GM18867 (cell line): ENCODE measurements at regions not wholly inside any gene's neighbourhood (a gene's known extent, or its start where the extent isn't known, plus 50 kb on each side); places are given as distances from the start of the nearest gene placed in this dataset.
"Not testable (repeated sequence)": the region's sequence is repeated elsewhere in the genome, so short reads cannot be mapped to it uniquely, and the experiment has no call there.

Experiments
- ATAC-seq: cut with Tn5 transposase; IDR thresholded peaks from one replicate; pipeline ENCODE4 v1.9.1; 2021; ENCODE audit warnings: mild to moderate bottlenecking, moderate library complexity; ENCODE audit not compliant: unreplicated experiment

DNA sequence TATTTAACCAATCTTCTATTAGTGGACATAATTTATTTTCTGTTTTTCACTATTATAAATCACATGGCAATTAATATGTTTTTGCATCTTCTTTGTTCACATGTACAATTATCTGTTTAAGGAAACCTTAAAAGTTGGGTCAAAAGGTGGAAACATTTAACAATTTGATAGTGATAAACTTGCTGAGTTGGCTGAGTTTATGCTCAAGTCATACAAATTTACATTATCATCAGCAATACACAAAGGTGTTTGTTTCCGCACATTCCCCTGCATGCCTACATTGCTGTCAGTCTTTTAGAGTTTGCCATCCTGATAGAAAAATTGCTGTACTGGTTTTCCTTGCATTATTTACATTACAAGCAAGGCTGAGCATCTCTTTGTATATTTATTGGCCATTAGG lies 139.5 kb downstream of the KCNRG start:
- no peak for ATAC-seq

DNA sequence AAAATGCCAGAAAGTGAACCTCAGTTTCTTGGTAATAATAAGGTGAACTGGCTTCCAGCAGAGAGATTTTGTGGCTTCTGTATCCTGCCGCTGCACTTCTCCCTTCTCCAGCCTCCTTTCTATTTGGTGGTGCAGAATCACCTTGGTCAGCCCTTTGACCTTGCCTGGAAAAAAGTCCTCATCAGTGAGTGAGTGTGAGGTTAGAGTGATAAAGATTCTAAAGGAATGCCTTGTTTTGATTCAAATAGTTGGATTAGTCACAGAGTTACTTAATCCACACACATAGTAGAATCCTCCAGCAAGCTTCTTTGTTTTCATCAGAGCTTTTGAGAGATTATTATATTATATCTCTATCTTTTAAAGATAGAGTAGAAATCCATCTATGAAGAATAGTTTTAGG lies 140.9 kb downstream of the KCNRG start:
- no peak for ATAC-seq

DNA sequence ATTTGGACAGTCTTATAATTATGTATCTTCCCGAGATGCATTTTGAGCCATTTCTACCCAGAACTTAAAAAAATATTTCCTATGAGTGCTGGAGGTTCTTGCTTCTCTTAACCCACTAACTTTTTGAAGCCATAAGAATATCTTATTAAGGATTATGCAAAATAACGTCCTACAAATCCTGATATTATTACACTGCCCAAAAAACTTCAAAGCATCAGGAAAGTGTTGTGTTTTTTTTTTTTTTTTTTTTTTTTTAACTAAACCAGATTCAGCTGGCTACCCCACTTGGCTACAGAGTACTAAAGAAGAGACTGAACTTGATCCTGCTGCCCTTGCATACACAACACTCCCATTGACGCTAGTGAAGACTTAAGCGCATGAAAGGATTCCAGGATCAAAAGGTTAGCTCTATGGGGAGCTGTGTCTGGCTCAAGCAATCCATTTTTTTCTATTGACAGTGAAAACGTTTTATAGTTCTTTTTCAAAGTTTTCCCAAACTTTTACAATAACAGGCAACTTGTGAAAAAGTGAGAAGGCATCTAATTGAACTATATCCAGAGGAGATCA lies 141.4 kb downstream of the KCNRG start:
- no peak for ATAC-seq

DNA sequence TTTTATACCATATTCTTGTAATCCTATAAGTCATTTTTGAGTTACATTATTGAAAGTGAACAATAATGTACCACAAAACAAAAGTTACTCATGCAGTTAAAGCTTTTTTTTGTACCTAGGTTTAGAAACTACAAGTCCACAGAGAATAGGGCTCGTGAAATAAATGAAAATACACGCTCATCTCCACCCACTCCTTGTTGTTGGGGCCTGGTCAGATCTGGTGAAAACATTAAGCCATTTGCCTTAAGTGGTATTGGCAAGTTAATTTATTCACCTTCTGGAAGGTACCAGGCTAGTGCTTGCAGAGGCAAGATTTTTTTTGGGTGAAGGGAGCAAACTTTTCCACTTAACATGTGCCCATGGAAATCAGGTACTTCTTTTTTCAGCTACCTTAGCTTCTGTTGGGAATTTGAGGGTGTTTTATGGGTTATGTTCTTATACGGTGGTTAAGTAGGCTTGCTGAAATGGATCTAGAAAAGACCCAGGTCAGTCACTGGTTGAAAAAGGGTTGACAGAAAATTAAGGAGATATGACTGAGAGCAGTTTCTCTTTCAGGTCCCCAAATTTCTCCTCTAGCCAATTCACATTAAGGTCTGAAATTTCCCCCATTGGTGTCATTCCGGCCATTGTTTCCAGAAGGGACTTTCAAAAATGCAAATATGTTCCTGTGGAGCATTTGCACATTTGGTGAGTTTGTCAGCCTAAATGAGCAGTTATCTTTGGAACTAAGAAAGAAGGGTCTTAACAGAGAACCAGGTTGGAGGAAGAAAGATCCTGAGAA lies 143.3 kb downstream of the KCNRG start:
- no peak for ATAC-seq

DNA sequence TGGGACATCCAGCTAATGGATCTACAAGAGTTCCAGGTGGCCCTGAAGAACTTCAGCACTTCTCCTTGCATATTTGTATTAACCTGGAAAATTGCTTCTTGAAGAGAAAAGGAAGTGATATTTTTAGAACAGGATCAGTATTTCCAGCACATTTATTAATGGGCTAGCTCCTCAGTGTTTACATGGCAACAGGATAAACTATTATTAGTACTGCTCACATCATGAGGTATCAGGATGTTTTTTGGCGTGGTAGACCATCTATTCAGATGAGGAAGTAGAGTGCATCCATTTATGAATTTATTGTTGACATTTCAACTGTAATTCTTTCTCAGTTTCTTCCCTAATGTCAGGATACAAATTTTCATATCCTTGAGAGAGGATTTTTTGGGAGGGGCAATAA lies 144.4 kb downstream of the KCNRG start:
- ATAC-seq: no peak

DNA sequence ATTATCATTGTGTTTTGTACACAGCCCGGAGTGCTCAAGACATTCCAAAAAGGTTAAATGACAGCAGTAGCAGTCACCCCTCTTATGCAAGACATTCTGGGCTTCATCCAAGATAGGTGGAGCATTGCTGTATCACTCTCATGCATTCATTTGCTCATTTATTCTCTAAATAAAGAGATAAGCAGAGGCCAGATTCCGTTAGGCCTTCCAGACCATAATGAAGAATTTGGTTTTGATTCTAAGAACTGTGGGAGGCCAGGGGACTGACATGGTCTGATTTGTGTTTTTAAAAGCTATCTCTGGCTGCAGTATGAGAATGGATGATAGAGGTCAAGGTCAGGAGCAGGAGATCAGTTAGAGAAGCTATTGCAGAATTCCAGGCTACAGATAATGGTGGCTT lies 145.8 kb downstream of the KCNRG start:
- no peak for ATAC-seq

DNA sequence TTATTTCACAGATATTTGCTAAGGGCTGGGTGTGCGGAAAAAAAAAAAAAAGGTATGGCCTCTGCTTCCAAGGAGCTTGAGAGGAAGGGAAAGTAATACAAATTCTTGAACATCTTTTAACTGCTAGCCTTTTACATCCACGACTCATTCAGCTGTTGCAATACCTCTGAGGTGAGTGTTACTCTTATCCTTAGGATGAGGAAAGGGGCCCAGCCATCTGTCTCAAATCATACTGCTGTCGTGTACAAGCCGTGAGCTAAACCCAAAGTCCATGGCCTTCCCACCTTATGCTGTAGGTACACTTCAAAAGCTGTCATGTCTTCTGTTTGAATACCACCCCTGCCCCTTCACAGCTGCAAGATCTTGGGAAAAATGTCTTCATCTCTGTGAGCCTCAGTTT lies 146.8 kb downstream of the KCNRG start:
- no peak for ATAC-seq

DNA sequence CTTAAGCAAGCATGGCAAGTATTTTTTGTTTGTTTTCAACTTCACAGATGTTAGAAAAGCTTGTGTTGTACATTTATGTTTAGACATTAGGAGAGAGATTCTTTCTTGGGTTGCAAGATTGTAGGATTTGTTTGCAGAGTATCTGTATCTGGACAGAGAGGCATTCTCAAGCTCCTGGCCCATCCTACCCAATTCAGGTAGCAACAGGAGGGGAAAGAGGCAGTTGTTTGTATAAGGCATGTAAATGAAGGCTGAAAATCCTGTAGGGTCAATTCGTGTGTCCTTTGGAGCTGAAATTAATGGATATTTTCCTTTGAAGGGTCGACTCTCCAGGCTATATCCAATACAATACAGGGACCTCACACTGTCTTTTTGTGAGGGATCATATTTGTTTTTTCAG lies 147.3 kb downstream of the KCNRG start:
- no peak for ATAC-seq

DNA sequence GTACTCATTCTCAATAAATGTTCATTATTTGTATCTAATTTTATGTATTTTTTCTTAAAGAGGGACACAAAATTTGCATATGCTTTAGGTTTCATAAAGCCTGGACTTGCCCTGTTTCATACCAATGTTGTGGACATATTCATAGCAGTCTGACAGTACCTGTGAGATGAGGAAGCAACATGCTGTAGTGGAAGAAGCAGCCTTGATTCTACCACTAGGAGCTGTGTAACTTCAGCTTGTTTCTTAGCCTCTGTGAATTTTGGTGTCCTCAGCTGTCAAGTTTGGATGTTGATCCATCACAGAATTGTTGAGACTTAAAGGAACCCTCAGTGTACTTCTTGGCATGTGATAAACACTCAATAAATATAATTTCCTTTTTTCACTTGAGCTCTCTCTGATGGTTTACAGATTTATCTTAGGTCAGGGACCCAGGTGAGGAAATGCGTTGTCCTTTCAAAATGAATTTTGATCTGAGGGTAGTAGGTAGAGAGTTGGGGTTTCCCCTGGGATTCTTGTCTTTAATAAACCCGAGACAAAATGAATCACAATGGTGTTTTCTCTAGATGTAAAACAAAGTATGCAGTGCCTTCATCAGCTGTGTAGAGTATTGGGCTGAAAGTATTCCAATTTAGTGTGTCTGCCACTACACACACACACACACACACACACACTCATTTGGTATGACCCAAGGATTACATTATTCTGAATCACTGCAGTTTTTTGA lies 152.1 kb downstream of the KCNRG start:
- ATAC-seq: no peak

DNA sequence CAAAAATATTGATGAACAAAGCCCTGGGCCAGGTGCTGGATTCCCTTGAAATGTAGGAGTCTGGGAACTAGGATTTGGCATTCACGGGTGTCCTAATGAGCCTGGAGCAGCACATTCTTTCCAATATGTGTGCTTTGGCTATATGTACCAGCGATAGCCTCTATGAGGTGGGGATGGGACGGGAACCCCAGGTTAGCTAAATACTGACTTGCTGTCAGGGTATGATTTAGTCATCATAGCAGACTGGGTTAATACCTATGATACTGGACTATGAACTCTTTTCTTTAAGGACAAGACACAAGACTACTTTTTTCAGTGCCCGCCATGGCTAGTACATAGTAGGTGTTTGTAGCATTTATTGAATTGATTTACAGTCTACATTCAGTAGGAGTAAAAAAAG lies 152.7 kb downstream of the KCNRG start:
- no peak for ATAC-seq

DNA sequence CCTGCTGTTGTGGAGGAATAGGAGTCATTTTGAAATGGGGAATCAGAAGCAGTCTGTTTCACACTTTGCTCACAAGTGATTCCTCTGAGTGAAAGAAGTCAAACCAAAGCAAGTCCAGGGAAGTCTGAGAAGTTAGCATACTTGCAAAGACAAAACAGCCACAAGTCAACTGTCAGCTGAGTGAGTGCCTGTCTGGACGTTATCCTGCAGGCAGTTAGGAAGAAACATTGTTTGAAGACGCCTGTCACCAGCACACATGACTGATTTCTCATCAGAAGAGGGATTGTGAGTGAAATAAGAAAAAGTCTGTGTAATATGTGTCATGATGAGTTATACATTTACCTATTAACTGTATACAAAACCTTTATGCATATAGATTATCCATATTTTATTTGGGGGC lies 153.5 kb downstream of the KCNRG start:
- no peak for ATAC-seq

DNA sequence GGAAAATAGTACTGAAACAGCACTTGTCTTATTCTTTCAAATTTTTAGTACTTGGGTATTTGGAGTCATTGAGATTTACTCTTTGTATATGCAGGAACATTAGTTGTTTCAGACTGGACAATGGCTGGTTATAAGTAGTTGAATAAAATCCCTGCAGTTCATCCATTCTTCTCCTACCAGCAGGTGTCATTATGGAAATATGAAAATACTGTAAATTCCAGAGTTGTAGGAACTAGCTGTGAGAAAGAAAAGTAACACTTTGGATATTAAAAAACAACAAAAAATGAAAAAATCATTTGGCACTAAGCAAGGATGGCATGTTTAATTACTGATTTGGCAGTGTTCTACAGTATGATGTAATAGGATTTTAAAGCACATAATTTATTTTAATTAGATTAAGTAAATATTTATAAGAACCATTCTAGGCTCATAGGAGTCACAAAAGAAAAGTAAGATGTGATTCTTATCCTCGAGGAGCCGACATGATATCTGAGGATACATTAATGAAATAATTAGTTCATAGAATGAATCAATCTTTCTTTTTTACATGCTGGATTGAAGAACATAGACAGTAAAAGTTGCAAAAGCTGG lies 155.3 kb downstream of the KCNRG start:
- no peak for ATAC-seq

DNA sequence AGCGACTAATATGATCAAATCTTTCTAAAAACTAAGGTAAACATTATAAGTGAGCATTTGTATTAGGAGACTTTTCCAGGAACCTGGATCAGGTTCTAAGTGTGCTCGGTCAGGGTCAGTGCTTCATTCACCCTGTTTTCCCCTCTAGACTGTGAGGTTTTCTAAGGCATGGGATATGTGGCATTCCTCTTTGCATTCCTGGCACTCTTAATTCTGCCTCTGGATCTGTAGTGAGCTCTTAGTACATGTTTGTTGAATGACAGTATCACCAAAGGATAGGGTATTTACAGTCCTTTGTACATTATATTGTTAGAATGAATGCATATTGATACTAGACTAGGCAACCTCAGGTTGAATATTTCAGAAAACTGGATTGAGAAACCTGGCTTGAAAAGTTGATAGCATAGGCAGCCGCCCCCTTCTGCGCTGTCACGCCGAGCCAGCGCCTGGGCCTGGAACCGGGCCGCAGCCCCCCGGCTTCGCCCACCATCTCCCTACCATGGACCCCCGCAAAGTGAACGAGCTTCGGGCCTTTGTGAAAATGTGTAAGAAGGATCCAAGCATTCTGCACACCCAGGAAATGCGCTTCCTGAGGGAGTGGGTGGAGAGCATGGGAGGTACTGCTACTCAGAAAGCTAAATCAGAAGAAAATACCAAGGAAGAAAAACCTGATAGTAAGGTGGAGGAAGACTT lies 156.5 kb downstream of the KCNRG start:
- no peak for ATAC-seq

DNA sequence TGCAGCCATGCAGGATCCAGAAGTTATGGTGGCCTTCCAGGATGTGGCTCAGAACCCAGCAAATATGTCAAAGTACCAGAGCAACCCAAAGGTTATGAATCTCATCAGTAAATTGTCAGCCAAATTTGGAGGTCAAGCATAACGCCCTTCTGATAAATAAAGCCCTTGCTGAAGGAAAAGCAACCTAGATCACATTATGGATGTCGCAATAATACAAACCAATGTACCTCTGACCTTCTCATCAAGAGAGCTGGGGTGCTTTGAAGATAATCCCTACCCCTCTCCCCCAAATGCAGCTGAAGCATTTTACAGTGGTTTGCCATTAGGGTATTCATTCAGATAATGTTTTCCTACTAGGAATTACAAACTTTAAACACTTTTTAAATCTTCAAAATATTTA lies 157.8 kb downstream of the KCNRG start:
- not testable (repeated sequence) for ATAC-seq

DNA sequence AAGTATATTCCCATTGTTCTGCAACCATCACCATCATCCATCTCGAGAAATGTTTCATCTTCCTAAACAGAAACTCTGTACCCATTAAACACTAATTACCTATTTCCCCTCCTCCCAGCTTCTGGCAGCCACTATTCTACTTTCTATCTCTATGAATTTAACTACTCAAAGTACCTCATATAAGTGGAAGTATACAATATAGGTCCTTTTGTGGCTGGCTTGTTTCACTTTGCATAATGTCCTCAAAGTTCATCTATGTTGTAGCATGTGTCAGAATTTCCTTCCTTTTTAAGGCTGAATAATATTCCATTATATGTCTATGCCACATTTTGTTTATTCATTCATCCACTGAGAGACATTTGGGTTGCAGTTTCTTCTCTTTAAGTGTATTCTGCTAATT lies 159.4 kb downstream of the KCNRG start:
- no peak for ATAC-seq

DNA sequence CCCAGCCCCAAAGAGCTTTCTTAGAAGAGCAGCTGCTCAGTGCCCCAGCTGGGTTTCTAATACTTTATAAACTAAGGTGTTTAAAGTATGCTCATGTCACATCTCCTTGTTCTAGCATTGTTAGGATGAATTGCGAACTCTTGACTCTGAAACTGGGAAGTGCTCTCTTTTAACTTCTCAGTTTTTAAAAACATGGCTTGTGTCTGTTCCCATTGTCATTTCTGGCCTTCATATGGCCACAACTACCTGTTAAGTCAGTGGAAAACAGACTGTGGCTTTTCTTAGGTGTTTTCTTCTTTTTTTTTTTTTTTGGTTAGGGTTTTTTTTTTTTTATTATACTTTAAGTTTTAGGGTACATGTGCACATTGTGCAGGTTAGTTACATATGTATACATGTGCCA lies 164.7 kb downstream of the KCNRG start:
- ATAC-seq: no peak

DNA sequence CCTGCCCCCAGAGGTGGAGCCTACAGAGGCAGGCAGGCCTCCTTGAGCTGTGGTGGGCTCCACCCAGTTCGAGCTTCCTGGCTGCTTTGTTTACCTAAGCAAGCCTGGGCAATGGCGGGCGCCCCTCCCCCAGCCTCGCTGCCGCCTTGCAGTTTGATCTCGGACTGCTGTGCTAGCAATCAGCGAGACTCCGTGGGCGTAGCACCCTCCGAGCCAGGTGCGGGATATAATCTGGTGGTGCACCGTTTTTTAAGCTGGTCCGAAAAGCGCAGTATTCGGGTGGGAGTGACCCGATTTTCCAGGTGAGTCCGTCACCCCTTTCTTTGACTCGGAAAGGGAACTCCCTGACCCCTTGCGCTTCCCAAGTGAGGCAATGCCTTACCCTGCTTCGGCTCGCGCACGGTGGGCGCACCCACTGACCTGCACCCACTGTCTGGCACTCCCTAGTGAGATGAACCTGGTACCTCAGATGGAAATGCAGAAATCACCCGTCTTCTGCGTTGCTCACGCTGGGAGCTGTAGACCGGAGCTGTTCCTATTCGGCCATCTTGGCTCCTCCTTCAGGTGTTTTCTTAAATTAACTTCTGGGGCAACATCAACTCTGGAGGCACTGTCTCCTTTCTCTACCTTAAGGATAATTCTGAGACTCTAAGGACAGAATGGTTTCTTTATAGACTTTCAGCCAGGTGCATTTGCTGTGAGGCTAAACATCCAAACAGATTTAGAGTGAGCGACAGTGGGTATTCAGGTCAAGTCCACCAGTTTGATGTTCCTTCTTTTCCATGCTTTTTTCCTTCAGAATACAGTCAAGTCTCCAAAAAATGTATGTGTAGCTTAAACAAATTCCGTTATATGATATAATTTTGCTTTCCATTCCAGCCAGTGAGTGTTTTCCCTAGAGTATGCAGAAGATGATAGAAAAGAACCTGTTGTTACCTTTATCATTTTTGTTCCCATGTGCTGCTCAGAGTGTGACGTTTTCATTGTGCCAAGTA lies 170.8 kb downstream of the KCNRG start:
- ATAC-seq: not testable (repeated sequence)

DNA sequence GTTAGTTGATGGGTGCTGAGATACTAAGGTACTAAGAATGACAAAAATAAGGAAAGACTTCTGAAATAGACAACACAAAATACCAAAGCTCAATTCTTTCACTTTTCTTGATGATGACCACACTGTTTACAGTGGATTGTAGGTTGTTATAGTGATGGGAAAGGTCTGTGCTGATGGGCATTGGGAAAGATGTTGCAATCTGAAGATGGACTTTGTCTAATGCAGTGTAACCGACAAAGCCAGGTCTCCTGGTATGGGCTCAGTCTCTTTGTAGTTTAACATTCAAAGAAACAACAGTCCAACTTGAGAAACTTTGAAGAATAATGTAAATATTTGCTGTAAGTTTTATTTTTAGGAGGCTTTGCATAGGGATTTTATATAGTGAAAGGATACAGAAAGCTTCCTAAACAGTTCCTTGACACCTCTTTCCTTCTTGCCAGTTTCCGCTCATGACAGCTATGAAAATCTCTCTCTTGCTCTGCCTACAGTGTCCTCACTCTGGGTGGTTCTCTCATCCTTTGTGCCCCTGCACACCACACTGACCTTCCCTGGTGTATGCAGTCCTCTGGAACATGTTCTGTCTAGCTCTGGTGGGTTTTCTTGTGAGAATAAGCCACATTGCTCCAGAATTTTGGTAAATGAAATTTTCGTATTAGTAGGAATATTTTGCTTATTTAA lies 172.2 kb downstream of the KCNRG start:
- ATAC-seq: no peak

DNA sequence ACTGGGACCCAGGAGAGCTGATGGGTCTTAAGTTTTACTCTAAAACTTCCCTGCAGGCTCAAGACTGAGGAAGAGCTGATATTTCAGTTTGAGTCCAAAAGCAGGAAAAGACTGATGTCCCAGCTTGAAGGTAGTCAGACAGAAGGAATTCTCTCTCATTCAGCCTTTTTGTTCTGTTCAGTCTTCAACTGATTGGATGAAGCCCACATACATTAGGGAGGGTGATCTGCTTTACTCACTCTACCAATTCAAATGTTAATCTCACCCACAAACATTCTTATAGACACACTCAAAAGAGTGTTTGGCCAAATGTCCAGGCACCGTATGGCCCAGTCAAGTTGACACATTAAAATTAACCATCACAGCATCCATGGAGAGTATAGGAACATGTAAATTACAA lies 173.5 kb downstream of the KCNRG start:
- ATAC-seq: no peak

DNA sequence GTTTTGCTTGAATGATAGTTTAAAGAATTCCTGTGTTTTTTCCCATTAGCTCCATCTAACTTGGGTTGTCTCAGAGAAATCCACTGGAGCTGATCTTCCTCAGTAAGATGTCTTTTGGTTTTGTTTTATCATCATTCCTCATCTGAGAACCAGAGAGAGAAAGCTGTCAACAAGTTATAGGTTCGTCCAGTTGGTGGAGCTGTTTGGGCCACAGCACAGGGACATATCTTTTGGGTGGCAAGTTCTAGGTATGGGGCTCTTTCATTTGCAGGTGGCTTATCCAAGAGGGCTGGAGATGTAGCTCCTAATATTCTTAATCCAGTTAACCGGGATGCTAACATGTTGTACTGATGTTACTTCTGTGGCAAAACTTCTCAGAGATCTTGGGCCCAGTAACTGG lies 174.2 kb downstream of the KCNRG start:
- ATAC-seq: no peak
